LNCaP clone FGC (cell line): ENCODE measurements at regions not wholly inside any gene's neighbourhood (a gene's known extent, or its start where the extent isn't known, plus 50 kb on each side); places are given as distances from the start of the nearest gene placed in this dataset.

ENCODE experiments used
- DNase-seq: peaks from one replicate; pipeline ENCODE4 v3.0.0-alpha.2; 2011; ENCODE audit warnings: low read depth
- H3K4me3 ChIP-seq: 2 replicates; pipeline ENCODE4 v1.5.1; 2011; ENCODE audit warnings: mild to moderate bottlenecking, low read depth, low read length, control low read depth
- TF ChIP-seq, protein P1 (sequence below): IDR thresholded peaks from 2 replicates; pipeline ENCODE4 v1.5.1; 2012; ENCODE audit warnings: mild to moderate bottlenecking; ENCODE audit not compliant: control insufficient read depth, insufficient read depth; ENCODE audit errors: extremely low read depth

DNA sequence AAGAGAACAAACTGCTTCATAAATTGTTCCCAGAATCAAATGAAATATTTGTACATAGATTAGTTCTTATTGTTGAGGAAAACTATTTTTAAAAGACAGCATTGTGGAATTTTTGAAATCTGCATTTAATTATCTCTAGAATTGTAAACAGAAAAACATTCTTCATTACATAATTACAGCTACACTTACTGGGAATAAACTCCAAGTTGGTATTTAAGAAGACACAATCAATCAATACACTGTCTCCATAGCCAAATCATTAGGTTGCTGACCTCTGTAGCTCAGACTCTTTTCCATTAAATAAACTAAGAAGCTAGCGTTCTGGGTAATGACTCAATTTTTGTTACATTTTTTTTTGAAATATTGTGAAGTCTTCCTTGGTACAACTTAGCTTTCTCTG lies 70.2 kb upstream of the PIEZO2 start:
- TF ChIP-seq, protein P1, sequence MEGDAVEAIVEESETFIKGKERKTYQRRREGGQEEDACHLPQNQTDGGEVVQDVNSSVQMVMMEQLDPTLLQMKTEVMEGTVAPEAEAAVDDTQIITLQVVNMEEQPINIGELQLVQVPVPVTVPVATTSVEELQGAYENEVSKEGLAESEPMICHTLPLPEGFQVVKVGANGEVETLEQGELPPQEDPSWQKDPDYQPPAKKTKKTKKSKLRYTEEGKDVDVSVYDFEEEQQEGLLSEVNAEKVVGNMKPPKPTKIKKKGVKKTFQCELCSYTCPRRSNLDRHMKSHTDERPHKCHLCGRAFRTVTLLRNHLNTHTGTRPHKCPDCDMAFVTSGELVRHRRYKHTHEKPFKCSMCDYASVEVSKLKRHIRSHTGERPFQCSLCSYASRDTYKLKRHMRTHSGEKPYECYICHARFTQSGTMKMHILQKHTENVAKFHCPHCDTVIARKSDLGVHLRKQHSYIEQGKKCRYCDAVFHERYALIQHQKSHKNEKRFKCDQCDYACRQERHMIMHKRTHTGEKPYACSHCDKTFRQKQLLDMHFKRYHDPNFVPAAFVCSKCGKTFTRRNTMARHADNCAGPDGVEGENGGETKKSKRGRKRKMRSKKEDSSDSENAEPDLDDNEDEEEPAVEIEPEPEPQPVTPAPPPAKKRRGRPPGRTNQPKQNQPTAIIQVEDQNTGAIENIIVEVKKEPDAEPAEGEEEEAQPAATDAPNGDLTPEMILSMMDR = no peak
- H3K4me3 ChIP-seq = no peak overlapping the region
- DNase-seq = no peak

DNA sequence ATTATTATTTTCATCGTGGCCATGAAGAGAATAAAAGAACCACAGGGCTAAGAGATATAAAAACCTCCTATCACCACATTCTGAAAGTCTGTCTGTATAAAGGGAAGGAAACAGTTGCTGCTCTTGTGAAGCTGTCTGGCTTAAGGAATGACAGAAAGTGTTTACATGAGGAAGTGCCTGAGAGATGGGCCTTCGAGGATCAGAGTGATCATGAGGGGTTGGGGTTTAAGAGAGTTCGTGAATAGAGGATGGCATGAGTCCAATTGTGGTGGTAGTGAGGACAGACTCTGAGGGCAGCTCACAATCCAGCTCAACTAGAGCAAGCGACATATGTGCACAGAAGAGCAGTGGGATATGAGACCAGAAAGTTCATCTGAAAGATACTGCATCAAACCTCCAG lies 65.8 kb upstream of the PIEZO2 start:
- DNase-seq = no peak

DNA sequence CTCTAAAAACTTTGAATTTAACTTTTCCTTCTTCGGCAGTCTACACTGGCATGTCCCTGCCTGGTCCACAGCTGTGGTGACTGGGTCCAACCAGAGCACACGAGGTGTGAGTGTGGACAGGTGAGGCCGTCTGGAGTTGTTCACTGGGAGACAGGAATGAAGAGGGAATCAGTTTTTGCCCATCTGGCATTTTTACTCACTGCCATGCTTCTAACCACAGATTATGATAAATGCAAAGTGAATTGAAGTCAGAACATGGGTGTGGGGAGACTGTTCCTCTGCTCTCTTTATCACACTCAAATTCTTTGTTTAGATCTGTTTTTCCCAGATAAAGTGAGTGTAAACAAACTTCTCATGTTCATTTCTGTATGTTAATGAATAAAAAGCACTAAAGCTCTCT lies 54.7 kb upstream of the PIEZO2 start:
- TF ChIP-seq, protein P1 = no peak
- no peak for DNase-seq

More for the DNA sequence above, 65.8 kb upstream of the PIEZO2 start:
- H3K4me3 ChIP-seq = no peak overlapping the region
- TF ChIP-seq, protein P1 = no peak

DNA sequence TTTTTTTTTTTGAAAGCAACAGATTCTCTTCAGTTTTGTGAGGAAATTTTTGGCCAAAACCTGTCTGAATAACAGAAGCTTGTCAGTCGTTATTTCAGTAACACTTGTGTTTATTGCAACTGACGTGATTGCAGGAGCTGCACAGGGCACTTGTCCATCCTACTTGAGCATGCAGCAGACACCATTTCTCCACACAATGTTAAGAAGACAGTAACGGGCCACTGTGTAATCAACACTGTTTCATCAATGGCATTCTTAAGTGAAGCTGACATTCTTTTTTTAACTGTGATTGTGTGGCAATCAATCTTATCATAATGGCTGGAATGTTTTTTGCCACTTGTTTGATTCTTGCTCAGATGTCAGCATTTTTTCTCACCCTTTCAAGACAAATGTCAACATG lies 50.1 kb upstream of the PIEZO2 start:
- H3K4me3 ChIP-seq = no peak overlapping the region
- no peak for DNase-seq
- TF ChIP-seq, protein P1 = no peak

More for the DNA sequence above, 54.7 kb upstream of the PIEZO2 start:
- no peak overlapping the region for H3K4me3 ChIP-seq
